ENCODE measurements at regions not wholly inside any gene's neighbourhood (a gene's known extent, or its start where the extent isn't known, plus 50 kb on each side); places are given as distances from the start of the nearest gene placed in this dataset.

GRCh38 chr18:41734917-41735316 lies 220.1 kb upstream of the PIK3C3 start (continued):
- TF ChIP-seq CHD7 (IDR thresholded peaks at IDR 0.05; ENCODE audit: insufficient replicate concordance, low read length) = no peak
- no peak for TF ChIP-seq CHD2 (IDR thresholded peaks at IDR 0.05; ENCODE audit: low read length)
- TF ChIP-seq MAX (IDR thresholded peaks at IDR 0.05) = no peak
- TF ChIP-seq SRF (IDR thresholded peaks at IDR 0.05; ENCODE audit: low read depth, low read length) = no peak
- TF ChIP-seq CBX8 (IDR thresholded peaks at IDR 0.05; ENCODE audit: borderline replicate concordance, low read depth, low read length) = no peak
- no peak for TF ChIP-seq ATF2 (IDR thresholded peaks at IDR 0.05; ENCODE audit: low read length)
- no peak for TF ChIP-seq TEAD4 (IDR thresholded peaks at IDR 0.05; ENCODE audit: low read depth, low read length)
- TF ChIP-seq PHF8 (conservative IDR thresholded peaks at IDR 0.05; ENCODE audit: low read depth, low read length) = no peak
- TF ChIP-seq KDM4A (IDR thresholded peaks at IDR 0.05; ENCODE audit: low read depth, low read length, severe bottlenecking) = no peak
- no peak for TF ChIP-seq POLR2AphosphoS5 (IDR thresholded peaks at IDR 0.05; ENCODE audit: low read depth, low read length)

Measured in H1 (cell line).